ENCODE measurements at regions not wholly inside any gene's neighbourhood (a gene's known extent, or its start where the extent isn't known, plus 50 kb on each side); places are given as distances from the start of the nearest gene placed in this dataset.
"Not testable (repeated sequence)": the region's sequence is repeated elsewhere in the genome, so short reads cannot be mapped to it uniquely, and the experiment has no call there.

DNA sequence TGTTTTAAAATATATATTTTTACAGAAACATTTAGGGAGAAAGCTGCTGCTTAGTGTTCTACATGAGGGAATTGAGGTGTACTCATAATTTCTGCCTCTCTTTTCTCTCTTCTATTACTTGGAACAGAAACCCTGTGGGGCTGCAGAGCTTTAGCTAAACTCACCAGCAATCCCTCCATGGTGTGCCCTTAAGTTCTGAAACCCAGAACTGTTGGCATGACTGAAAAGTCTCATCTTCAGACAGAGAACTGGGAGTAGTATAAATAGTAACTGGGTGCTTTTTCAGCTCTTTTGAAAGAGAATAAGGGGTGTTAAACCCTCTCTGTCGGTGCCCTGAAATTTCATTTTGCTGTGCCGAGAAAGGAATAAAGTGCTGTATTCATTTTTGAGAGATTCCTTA lies 294.9 kb upstream of the BOD1L1 start:
- Mint-ChIP-seq H3K9me3 (no peaks in the 10 kb centered on the region), H3K36me3 (no peaks in the 10 kb centered on the region), H3K27ac (no peak overlapping the region), H3K4me1 (no peaks in the 10 kb centered on the region), H3K4me3 (no peak overlapping the region), H3K27me3 (no peaks in the 10 kb centered on the region)
- POLR2A ChIA-PET = no interaction called here
- ATAC-seq (ENCODE audit: low read depth) (no peak), DNase-seq (no peak)

GRCh38 chr4:13922873-13923645 lies 295.5 kb upstream of the BOD1L1 start:
- Mint-ChIP-seq H3K36me3 (no peaks in the 10 kb centered on the region), H3K9me3 (no peaks in the 10 kb centered on the region), H3K4me3 (no peak overlapping the region), H3K4me1 (no peaks in the 10 kb centered on the region), H3K27me3 (no peaks in the 10 kb centered on the region), H3K27ac (no peak overlapping the region)
- POLR2A ChIA-PET = no interaction called here
- no peak for ATAC-seq (ENCODE audit: low read depth)
- DNase-seq = no peak

DNA sequence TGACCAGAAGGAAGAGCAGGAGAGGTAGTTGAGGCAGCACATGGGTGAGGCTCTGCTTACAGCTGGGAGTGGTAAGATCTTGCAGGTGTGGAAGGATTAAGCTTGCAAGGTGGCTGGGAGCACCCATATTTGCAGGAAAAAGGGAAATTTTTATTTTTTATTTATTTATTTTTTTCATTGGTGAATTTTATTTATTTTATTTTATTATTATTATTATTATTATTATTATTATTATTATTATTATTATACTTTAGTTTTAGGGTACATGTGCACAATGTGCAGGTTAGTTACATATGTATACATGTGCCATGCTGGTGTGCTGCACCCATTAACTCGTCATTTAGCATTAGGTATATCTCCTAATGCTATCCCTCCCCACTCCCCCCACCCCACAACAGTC lies 297.4 kb upstream of the BOD1L1 start:
- ATAC-seq (ENCODE audit: low read depth); H3K27ac Mint-ChIP-seq; H3K4me3 Mint-ChIP-seq; DNase-seq; H3K9me3 Mint-ChIP-seq; POLR2A ChIA-PET; H3K27me3 Mint-ChIP-seq; H3K4me1 Mint-ChIP-seq; H3K36me3 Mint-ChIP-seq: not testable (repeated sequence)

DNA sequence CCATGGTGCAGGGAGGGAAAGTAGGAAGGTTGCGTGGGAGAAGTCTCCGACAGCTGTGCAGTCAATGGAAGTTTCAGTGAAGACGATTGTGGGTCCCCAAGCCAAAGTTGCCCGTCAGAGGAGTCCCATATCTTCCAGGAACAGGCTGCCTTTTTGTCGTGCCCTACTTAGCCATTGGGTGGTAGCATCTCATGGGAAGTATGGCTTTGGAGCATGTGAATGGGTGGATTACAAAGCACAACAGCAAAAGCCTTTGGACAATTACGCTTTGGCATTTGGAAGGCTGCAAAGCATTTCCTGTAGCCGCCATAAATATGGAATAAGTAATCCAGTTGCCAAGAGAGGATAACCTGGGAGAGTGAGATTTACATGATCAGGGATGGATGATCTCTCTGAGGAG lies 300.7 kb upstream of the BOD1L1 start:
- POLR2A ChIA-PET = no interaction called here

GRCh38 chr4:13930155-13930554 lies 302.6 kb upstream of the BOD1L1 start:
- H3K9me3 Mint-ChIP-seq = no peaks in the 10 kb centered on the region
- POLR2A ChIA-PET = no interaction called here
- DNase-seq = no peak
- H3K27ac Mint-ChIP-seq = no peak overlapping the region
- H3K4me1 Mint-ChIP-seq = no peaks in the 10 kb centered on the region
- H3K27me3 Mint-ChIP-seq = peaks cover 2% of the 10 kb centered on the region
- ATAC-seq (ENCODE audit: low read depth) = no peak
- H3K36me3 Mint-ChIP-seq = no peaks in the 10 kb centered on the region
- H3K4me3 Mint-ChIP-seq = no peak overlapping the region

More for the DNA sequence above, 300.7 kb upstream of the BOD1L1 start:
- Mint-ChIP-seq H3K9me3 (no peaks in the 10 kb centered on the region), H3K4me1 (no peaks in the 10 kb centered on the region), H3K27me3 (no peaks in the 10 kb centered on the region), H3K4me3 (no peak overlapping the region), H3K36me3 (no peaks in the 10 kb centered on the region), H3K27ac (no peak overlapping the region)
- ATAC-seq (ENCODE audit: low read depth) = no peak
- DNase-seq = no peak

DNA sequence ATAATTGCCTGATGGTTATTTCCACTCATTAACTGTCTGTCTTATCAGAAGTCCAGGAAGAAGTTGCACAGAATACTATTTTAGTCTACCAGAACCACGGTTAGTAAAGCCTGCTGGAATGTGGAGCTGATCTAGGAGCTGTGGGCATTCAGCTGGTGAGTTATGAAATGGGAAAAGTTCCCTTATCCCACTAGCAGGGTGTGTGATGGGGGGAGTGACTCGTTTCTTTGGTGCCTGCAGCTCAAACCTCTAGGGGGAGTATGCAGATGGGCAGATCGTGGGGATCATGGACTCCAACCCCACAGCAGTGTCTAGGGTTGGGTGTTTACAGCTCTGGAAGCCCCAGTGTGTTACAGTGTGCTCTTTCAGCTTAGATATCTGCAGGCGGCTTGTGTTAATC lies 305.7 kb upstream of the BOD1L1 start:
- no peak overlapping the region for H3K27ac Mint-ChIP-seq
- POLR2A ChIA-PET = no interaction called here
- no peak overlapping the region for H3K4me3 Mint-ChIP-seq
- no peak for ATAC-seq (ENCODE audit: low read depth)
- no peaks in the 10 kb centered on the region for H3K4me1 Mint-ChIP-seq
- peaks cover 2% of the 10 kb centered on the region for H3K27me3 Mint-ChIP-seq
- H3K9me3 Mint-ChIP-seq = no peaks in the 10 kb centered on the region
- DNase-seq = no peak
- H3K36me3 Mint-ChIP-seq = no peaks in the 10 kb centered on the region

- H3K9me3 Mint-ChIP-seq = no peaks in the 10 kb centered on the region
- no peak overlapping the region for H3K27ac Mint-ChIP-seq
- DNase-seq = no peak
- ATAC-seq (ENCODE audit: low read depth) = no peak
- no peaks in the 10 kb centered on the region for H3K36me3 Mint-ChIP-seq
- H3K4me3 Mint-ChIP-seq = no peak overlapping the region
- peaks cover 2% of the 10 kb centered on the region for H3K27me3 Mint-ChIP-seq
- H3K4me1 Mint-ChIP-seq = no peaks in the 10 kb centered on the region
- POLR2A ChIA-PET = no interaction called here
Observed at GRCh38 chr4:13938299-13938698, 310.8 kb upstream of the BOD1L1 start.

DNA sequence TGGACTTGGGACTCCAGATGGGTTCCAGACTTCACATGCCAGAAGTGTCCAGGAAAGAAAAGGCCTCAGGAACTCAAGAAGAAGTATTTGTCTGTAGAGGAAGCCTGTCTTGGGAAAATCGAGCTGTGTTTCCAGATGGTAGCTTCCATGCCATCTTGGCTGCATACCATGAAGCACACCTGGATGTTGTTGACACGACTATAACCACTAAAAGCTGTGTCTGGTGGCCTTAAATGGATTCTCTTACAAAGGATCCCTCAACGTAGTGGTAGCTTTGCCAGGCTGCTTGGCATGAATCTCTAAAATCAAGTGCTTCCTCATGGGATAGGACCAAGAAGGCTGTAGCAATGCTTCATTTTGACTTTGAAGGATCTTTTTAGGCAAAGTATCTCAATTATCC lies 313.4 kb upstream of the BOD1L1 start:
- DNase-seq (no peak), ATAC-seq (ENCODE audit: low read depth) (no peak)
- Mint-ChIP-seq H3K27ac (no peak overlapping the region), H3K4me1 (no peaks in the 10 kb centered on the region), H3K36me3 (no peaks in the 10 kb centered on the region), H3K4me3 (no peak overlapping the region), H3K27me3 (no peaks in the 10 kb centered on the region), H3K9me3 (no peaks in the 10 kb centered on the region)
- POLR2A ChIA-PET = no interaction called here

- no peak for ATAC-seq (ENCODE audit: low read depth)
- H3K27ac Mint-ChIP-seq = no peak overlapping the region
- no peak for DNase-seq
- H3K36me3 Mint-ChIP-seq = no peaks in the 10 kb centered on the region
- POLR2A ChIA-PET = no interaction called here
- H3K4me1 Mint-ChIP-seq = no peaks in the 10 kb centered on the region
- no peaks in the 10 kb centered on the region for H3K9me3 Mint-ChIP-seq
- no peaks in the 10 kb centered on the region for H3K27me3 Mint-ChIP-seq
- H3K4me3 Mint-ChIP-seq = no peak overlapping the region
Observed at GRCh38 chr4:13942977-13943376, 315.5 kb upstream of the BOD1L1 start.

- no peak for DNase-seq
Observed at GRCh38 chr4:13944095-13944511, 316.6 kb upstream of the BOD1L1 start.

DNA sequence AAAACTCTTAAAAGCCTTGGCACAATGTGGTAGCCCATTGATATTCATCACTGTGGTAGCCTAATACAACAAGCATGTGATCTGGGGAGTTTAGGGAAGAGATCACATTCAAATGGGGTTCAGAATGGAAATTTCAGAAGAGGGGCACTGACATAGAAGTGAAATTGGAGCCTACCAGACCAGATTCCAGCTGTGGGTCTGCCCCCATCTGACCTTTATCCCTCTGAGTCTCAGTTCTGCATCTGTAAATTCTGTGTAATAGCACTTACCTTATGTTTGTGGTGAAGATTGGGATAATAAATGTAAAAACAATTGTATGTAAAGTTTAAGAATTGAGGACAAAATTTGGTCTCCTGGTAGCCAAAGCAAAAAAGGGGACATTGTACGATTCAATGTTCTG lies 320.4 kb upstream of the BOD1L1 start:
- Mint-ChIP-seq H3K9me3 (no peaks in the 10 kb centered on the region), H3K36me3 (no peaks in the 10 kb centered on the region), H3K27me3 (no peaks in the 10 kb centered on the region), H3K4me3 (no peak overlapping the region), H3K27ac (no peak overlapping the region), H3K4me1 (no peaks in the 10 kb centered on the region)
- POLR2A ChIA-PET = no interaction called here
- DNase-seq (no peak), ATAC-seq (ENCODE audit: low read depth) (no peak)

More at GRCh38 chr4:13944095-13944511, 316.6 kb upstream of the BOD1L1 start:
- Mint-ChIP-seq H3K9me3 (no peaks in the 10 kb centered on the region), H3K27me3 (no peaks in the 10 kb centered on the region), H3K4me3 (no peak overlapping the region), H3K4me1 (no peaks in the 10 kb centered on the region), H3K27ac (no peak overlapping the region), H3K36me3 (no peaks in the 10 kb centered on the region)
- POLR2A ChIA-PET = no interaction called here
- no peak for ATAC-seq (ENCODE audit: low read depth)

GRCh38 chr4:13950491-13950890 lies 323.0 kb upstream of the BOD1L1 start:
- DNase-seq = no peak
- no peak overlapping the region for H3K4me3 Mint-ChIP-seq
- no peak overlapping the region for H3K27ac Mint-ChIP-seq
- POLR2A ChIA-PET = no interaction called here
- no peaks in the 10 kb centered on the region for H3K9me3 Mint-ChIP-seq
- no peak for ATAC-seq (ENCODE audit: low read depth)
- no peaks in the 10 kb centered on the region for H3K36me3 Mint-ChIP-seq
- no peaks in the 10 kb centered on the region for H3K27me3 Mint-ChIP-seq
- no peaks in the 10 kb centered on the region for H3K4me1 Mint-ChIP-seq

- no peaks in the 10 kb centered on the region for H3K27me3 Mint-ChIP-seq
- POLR2A ChIA-PET = no interaction called here
- H3K27ac Mint-ChIP-seq = no peak overlapping the region
- no peaks in the 10 kb centered on the region for H3K36me3 Mint-ChIP-seq
- DNase-seq (no peak), ATAC-seq (ENCODE audit: low read depth) (no peak)
- no peaks in the 10 kb centered on the region for H3K9me3 Mint-ChIP-seq
- no peaks in the 10 kb centered on the region for H3K4me1 Mint-ChIP-seq
- no peak overlapping the region for H3K4me3 Mint-ChIP-seq
Observed at GRCh38 chr4:13953083-13953482, 325.6 kb upstream of the BOD1L1 start.

- ATAC-seq (ENCODE audit: low read depth) (no peak), DNase-seq (no peak)
- Mint-ChIP-seq H3K36me3 (no peaks in the 10 kb centered on the region), H3K4me1 (no peaks in the 10 kb centered on the region), H3K27ac (no peak overlapping the region), H3K27me3 (no peaks in the 10 kb centered on the region), H3K9me3 (no peaks in the 10 kb centered on the region), H3K4me3 (no peak overlapping the region)
- POLR2A ChIA-PET = no interaction called here
Observed at GRCh38 chr4:13955551-13955950, 328.0 kb upstream of the BOD1L1 start.

DNA sequence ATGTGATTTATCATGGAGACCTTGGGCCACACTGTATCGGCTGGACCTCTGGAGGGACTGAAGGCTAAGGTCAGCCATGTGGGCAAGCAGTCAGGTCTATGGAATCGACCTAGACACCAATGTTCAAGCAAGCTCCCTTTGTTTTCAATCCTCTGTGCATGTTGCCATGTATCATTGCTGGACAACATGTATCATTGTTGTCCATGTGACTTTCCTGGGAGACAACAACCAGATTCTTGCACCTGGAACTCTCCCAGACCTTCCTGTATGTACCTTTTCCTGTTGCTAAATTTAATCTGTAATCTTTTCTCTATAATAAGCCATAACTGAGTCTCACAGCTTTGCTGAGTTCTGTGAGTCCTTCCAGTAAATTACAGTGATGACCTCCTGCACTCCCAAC lies 329.4 kb upstream of the BOD1L1 start:
- H3K27me3 Mint-ChIP-seq = no peaks in the 10 kb centered on the region
- H3K4me3 Mint-ChIP-seq = no peak overlapping the region
- ATAC-seq (ENCODE audit: low read depth) (no peak), DNase-seq (no peak)
- no peaks in the 10 kb centered on the region for H3K4me1 Mint-ChIP-seq
- no peak overlapping the region for H3K27ac Mint-ChIP-seq
- POLR2A ChIA-PET = no interaction called here
- H3K9me3 Mint-ChIP-seq = no peaks in the 10 kb centered on the region
- H3K36me3 Mint-ChIP-seq = no peaks in the 10 kb centered on the region
